SJSA1 (cell line): ENCODE measurements at regions not wholly inside any gene's neighbourhood (a gene's known extent, or its start where the extent isn't known, plus 50 kb on each side); places are given as distances from the start of the nearest gene placed in this dataset.
"Not testable (repeated sequence)": the region's sequence is repeated elsewhere in the genome, so short reads cannot be mapped to it uniquely, and the experiment has no call there.

Experiments used
- DNase-seq, 2 experiments: peaks; one replicate each; pipeline ENCODE4 v3.0.0-alpha.2; 2015 to 2020; ENCODE audit warnings: low spot score in 2 of 2, low read depth in 1 of 2
- H3K27ac ChIP-seq: fragments of 250-450 bp; sonication (Bioruptor Pico); 2 replicates; pipeline ENCODE4 v1.5.1; 2020; ENCODE audit warnings: mild to moderate bottlenecking, moderate library complexity
- H3K27me3 ChIP-seq: fragments of 250-450 bp; sonication (Bioruptor Pico); replicated peaks from 2 replicates; pipeline ENCODE4 v1.5.1; 2020; ENCODE audit warnings: mild to moderate bottlenecking, moderate library complexity
- H3K36me3 ChIP-seq: fragments of 250-450 bp; sonication (Bioruptor Pico); 2 replicates; pipeline ENCODE4 v1.5.1; 2020; ENCODE audit warnings: mild to moderate bottlenecking
- H3K4me1 ChIP-seq: fragments of 250-450 bp; sonication (Bioruptor Pico); replicated peaks from 2 replicates; pipeline ENCODE4 v1.6.1; 2021; ENCODE audit warnings: mild to moderate bottlenecking
- H3K4me3 ChIP-seq: fragments of 250-450 bp; sonication (Bioruptor Pico); 2 replicates; pipeline ENCODE4 v1.5.1; 2020; ENCODE audit warnings: mild to moderate bottlenecking
- H3K9me3 ChIP-seq: fragments of 250-450 bp; sonication (Bioruptor Pico); replicated peaks from 2 replicates; pipeline ENCODE4 v1.5.1; 2020; ENCODE audit warnings: mild to moderate bottlenecking

DNA sequence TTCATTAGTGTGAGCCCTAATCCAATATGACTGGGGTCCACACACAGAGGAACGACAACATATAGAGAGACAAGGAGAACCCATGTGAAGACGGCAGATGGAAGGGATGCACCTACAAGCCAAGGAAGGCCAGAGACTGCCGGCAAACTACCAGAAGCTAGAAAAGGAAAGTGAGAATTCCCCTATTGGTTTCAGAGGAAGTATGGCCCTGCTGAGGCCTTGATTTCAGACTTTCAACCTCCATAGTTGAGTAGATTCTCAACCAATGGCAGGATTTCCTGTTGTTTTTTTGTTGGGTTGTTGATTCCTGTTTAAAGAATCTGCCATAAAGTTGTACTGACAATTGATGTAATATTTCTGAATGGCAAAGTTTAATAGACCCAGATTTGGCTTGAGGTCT, 241.5 kb downstream of the SATB2 start:
- H3K9me3 ChIP-seq = 0 out of 2 replicates have a peak, but pooled peaks cover 4% of the 10 kb centered on the region
- DNase-seq = no peak
- no peaks in the 10 kb centered on the region for H3K36me3 ChIP-seq
- no peak overlapping the region for H3K4me3 ChIP-seq
- peaks cover 16% of the 10 kb centered on the region for H3K4me1 ChIP-seq
- no peak overlapping the region for H3K27ac ChIP-seq
- H3K27me3 ChIP-seq = no peaks in the 10 kb centered on the region

- no peaks in the 10 kb centered on the region for H3K4me1 ChIP-seq
- no peaks in the 10 kb centered on the region for H3K36me3 ChIP-seq
- DNase-seq = no peak
- 0 out of 2 replicates have a peak, but pooled peaks cover 4% of the 10 kb centered on the region for H3K9me3 ChIP-seq
- no peak overlapping the region for H3K4me3 ChIP-seq
- H3K27me3 ChIP-seq = no peaks in the 10 kb centered on the region
- no peak overlapping the region for H3K27ac ChIP-seq
Measured at GRCh38 chr2:199207011-199207410, 250.7 kb downstream of the SATB2 start.

DNA sequence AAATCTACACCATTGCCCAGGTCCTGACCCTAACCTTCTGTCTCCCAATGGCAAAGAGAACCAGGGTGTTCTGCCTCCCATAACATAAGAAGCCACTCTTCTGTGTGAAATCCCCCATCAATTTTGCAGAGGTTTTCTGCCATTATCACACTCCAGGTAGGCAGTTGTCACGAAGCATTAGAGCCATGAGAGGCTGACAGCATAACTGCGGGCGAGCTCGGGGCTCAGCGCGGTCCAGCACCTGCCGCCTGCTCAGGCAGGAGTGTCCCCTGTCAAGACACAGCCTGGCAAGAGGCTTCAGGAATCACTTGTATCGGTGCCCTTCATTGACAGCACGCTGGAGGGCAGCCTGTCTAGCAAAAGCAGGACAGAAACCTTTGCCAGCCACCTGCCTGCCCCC, 251.2 kb downstream of the SATB2 start:
- Histone ChIP-seq H3K9me3 (no peaks in the 10 kb centered on the region), H3K4me1 (no peaks in the 10 kb centered on the region), H3K27ac (no peak overlapping the region), H3K27me3 (no peaks in the 10 kb centered on the region), H3K36me3 (no peaks in the 10 kb centered on the region), H3K4me3 (no peak overlapping the region)
- no peak for DNase-seq

DNA sequence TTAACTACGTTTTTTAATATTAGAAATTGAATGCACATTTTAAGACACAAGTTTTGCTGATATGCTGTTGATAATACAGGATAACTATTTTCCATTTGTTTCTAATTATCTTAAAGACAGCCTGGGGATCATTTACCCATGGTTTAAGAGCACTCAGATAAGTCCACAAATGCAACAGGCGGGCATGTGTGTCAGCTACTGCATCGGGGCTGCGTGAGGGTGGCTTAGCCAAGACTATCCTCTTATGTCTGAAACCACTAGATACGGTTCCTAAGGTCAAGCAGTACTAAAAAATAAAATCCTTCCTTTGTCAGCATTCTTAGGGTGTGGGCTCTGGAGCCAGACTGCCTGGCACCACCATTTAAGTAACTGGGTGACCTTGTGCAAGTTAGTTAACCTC, 254.8 kb downstream of the SATB2 start:
- H3K27ac ChIP-seq = no peak overlapping the region
- H3K4me1 ChIP-seq = no peaks in the 10 kb centered on the region
- DNase-seq = no peak
- H3K36me3 ChIP-seq = no peaks in the 10 kb centered on the region
- H3K9me3 ChIP-seq = no peaks in the 10 kb centered on the region
- no peaks in the 10 kb centered on the region for H3K27me3 ChIP-seq
- no peak overlapping the region for H3K4me3 ChIP-seq

GRCh38 chr2:199201539-199201938, 256.2 kb downstream of the SATB2 start:
- no peaks in the 10 kb centered on the region for H3K36me3 ChIP-seq
- no peaks in the 10 kb centered on the region for H3K27me3 ChIP-seq
- no peak overlapping the region for H3K27ac ChIP-seq
- no peaks in the 10 kb centered on the region for H3K4me1 ChIP-seq
- no peak for DNase-seq
- no peaks in the 10 kb centered on the region for H3K9me3 ChIP-seq
- no peak overlapping the region for H3K4me3 ChIP-seq

DNA sequence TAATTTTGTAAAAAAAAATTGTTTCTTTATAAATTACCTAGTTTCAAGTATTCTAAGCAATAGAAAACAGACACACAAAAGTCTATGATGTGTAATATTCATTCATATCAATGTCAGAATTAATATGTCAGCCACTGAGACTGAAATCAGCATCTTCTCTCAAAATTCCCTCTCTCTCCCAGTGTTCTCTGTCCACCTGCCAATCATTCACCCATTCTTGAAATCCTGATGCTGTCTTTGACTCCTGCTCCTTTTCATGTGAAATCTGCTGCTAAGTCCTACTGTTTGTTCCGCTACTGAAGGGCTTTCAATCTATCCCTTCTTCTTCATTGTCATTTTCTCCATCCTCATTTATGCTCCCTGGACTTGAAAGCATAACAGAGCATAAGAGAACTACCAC, 257.9 kb downstream of the SATB2 start:
- H3K9me3 ChIP-seq = no peaks in the 10 kb centered on the region
- no peaks in the 10 kb centered on the region for H3K27me3 ChIP-seq
- no peak for DNase-seq
- H3K36me3 ChIP-seq = no peaks in the 10 kb centered on the region
- no peak overlapping the region for H3K4me3 ChIP-seq
- no peak overlapping the region for H3K27ac ChIP-seq
- H3K4me1 ChIP-seq = no peaks in the 10 kb centered on the region

DNA sequence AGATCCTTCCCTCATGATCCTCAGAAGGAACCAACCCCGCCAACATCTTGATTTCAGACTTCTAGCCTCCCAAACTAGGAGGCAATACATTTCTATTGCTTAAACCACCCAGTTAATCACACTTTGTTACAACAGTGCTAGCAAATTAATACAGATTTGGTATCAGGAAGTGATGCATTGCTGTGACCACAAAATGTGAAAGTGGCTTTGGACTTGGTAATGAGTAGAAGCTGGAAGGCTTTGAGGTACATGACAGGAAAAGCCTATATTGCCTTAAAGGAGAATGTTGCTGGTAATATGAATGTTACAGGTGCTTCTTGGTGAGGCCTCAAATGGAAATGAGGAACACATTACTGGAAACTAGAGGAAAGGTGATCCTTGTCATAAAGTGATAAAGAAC, 260.3 kb downstream of the SATB2 start:
- Histone ChIP-seq H3K9me3 (no peaks in the 10 kb centered on the region; the same call in 1 of the 2 replicates), H3K27ac (no peak overlapping the region), H3K4me3 (no peak overlapping the region), H3K27me3 (no peaks in the 10 kb centered on the region), H3K36me3 (no peaks in the 10 kb centered on the region), H3K4me1 (no peaks in the 10 kb centered on the region)
- DNase-seq = no peak

DNA sequence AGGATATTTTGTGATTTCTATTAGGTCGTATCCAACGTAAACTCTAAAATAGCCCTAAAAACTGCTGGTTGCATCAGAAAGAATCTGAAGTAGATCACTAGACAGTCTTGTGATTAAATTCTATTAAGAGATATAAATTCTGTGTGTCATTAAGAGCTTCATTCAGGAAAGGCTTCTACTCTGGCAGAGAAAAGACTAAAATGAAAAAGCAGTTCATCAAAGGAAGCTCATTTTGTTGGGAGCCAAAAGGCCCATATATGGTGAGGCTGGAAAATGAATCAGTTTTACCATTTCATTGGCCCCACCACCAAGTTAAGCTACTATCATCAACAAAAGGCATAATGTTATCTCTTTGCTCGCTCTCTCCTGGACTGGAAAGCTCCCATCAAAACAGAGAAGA, 261.1 kb downstream of the SATB2 start:
- Histone ChIP-seq H3K27me3 (no peaks in the 10 kb centered on the region), H3K4me3 (no peak overlapping the region), H3K36me3 (no peaks in the 10 kb centered on the region), H3K9me3 (no peaks in the 10 kb centered on the region; the same call in 1 of the 2 replicates), H3K27ac (no peak overlapping the region), H3K4me1 (no peaks in the 10 kb centered on the region)
- no peak for DNase-seq

DNA sequence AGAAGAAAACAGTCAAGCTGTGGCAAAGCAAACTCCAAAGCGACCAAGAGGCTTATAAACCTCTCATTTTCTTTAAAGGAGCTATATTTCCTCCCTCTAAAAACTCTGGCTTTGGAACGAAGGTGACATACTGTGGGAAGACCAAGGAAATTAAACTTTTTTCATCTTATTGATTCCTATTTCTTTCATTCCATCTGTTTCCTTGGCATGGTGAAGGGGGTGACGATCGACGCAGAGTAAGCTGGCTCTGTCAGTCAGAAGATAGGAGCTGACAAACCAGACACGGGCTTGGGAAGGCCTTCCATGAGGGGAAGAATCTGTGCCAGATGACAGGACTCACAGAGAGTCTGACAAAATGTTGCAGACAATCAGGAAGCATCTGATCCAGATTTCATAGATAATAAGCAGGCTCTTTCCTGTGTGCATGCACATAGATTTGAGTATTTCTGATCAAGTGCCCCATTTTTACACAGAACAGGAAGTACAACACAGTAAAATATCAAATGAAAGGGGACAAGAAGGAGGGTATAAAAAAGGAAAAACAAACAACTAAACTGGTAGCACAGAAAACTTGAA, 261.7 kb downstream of the SATB2 start:
- Histone ChIP-seq H3K4me3 (no peak overlapping the region), H3K27me3 (no peaks in the 10 kb centered on the region), H3K9me3 (no peaks in the 10 kb centered on the region; the same call in 1 of the 2 replicates), H3K36me3 (no peaks in the 10 kb centered on the region), H3K4me1 (no peaks in the 10 kb centered on the region), H3K27ac (no peak overlapping the region)
- no peak for DNase-seq

DNA sequence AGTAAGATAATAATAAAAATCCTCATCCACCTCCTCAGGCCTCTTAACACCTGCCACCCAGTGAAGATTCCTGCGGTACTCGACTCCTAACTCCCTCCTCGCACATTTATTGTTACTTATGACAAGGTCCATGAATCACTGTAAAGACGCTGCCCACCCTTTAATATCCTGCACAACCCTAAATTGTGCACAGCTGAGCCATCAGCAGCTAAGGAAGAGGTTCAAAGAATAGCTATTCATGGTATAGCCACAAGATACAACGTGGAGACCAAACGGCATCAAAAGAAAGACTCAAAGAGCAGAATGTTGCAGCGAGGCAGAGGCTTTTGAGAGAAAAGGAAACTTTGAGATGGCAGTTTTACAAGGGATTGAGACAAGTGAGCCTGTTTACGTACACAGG, 266.3 kb downstream of the SATB2 start:
- DNase-seq = no peak
- no peak overlapping the region for H3K27ac ChIP-seq
- no peak overlapping the region for H3K4me3 ChIP-seq
- no peaks in the 10 kb centered on the region; the same call in 1 of the 2 replicates for H3K9me3 ChIP-seq
- H3K4me1 ChIP-seq = no peaks in the 10 kb centered on the region
- no peaks in the 10 kb centered on the region for H3K36me3 ChIP-seq
- H3K27me3 ChIP-seq = no peaks in the 10 kb centered on the region

DNA sequence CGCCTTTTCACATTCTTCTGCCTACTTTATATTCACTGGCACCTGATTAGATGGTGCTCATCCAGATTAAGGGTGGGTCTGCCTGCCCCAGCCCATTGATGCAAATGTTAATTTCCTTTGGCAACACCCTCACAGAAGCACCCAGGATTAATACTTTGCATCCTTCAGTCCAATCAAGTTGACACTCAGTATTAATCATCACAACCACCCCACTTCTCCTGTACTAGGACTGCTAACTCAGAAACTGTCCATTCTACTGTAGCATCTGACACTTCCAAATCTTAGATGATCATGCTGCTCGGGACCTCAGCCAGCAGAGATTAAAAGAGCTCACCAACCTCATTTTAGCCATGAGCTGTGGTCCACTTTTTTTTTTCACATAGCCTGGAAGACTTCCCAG, 268.5 kb downstream of the SATB2 start:
- H3K9me3 ChIP-seq = no peaks in the 10 kb centered on the region; the same call in 1 of the 2 replicates
- H3K27ac ChIP-seq = no peak overlapping the region
- H3K27me3 ChIP-seq = no peaks in the 10 kb centered on the region
- no peak overlapping the region for H3K4me3 ChIP-seq
- no peak for DNase-seq
- H3K36me3 ChIP-seq = no peaks in the 10 kb centered on the region
- H3K4me1 ChIP-seq = no peaks in the 10 kb centered on the region

- Histone ChIP-seq H3K4me3 (no peak overlapping the region), H3K27me3 (no peaks in the 10 kb centered on the region), H3K9me3 (no peaks in the 10 kb centered on the region), H3K27ac (no peak overlapping the region), H3K4me1 (no peaks in the 10 kb centered on the region), H3K36me3 (no peaks in the 10 kb centered on the region)
- no peak for DNase-seq
Measured at GRCh38 chr2:199186301-199186751, 271.4 kb downstream of the SATB2 start.

DNA sequence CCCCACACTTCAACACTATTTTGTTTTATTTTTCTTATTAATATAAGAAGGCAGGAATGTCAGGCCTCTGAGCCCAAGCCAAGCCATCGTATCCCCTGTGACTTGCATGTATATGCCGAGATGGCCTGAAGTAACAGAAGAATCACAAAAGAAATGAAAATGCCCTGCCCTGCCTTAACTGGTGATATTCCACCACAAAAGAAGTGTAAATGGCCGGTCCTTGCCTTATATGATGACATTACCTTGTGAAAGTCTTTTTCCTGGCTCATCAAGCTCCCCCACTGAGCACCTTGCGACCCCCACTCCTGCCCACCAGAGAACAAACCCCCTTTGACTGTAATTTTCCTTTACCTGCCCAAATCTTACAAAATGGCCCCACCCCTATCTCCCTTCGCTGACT, 272.6 kb downstream of the SATB2 start:
- H3K4me1 ChIP-seq, H3K9me3 ChIP-seq, H3K27ac ChIP-seq, DNase-seq, H3K4me3 ChIP-seq, H3K27me3 ChIP-seq, H3K36me3 ChIP-seq: not testable (repeated sequence)

DNA sequence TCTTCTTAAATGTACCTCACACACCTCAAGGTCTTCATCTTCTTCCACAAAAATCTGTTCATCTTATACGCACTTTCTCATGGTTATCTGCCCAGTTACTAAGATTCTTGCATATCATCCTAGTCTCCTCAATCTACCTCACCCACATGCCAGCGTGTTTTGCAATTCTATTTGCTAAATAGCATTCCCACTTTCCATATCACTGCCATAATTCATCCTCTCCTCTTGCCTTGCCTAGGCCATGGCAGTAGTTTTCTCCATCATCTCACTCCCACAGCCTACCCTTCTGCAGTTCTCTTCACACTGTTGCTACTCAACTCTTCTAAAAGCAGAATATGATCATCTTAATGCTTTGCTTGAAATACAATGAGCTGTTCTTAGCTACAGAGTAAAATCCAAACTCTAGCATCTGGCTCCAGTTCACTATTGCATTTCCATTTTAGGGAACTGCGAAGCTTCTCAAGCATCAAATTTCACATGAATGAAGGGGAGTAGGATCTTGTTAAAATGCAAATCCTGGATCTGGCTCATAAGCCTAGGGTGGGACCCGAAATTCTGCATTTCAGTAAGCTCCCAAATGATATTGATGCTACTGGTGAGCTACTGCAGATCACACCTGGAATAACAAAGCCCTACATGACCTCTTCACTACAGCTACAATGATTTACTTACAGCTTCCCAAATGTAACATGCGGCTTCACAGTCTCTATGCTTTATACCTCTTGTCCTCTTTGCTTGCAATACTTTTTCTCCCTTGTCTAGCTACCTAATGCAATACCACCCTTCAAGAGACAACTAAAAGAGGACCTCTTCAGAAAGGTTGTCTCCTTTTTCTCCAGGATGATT, 293.9 kb downstream of the SATB2 start:
- no peaks in the 10 kb centered on the region for H3K36me3 ChIP-seq
- H3K27ac ChIP-seq = no peak overlapping the region
- DNase-seq = no peak
- no peaks in the 10 kb centered on the region for H3K27me3 ChIP-seq
- H3K4me3 ChIP-seq = no peak overlapping the region
- peaks cover 9% of the 10 kb centered on the region for H3K4me1 ChIP-seq
- H3K9me3 ChIP-seq = no peaks in the 10 kb centered on the region
